Natural killer cell (primary cell): ENCODE measurements at regions not wholly inside any gene's neighbourhood (a gene's known extent, or its start where the extent isn't known, plus 50 kb on each side); places are given as distances from the start of the nearest gene placed in this dataset.

Experiments used
- ATAC-seq, 3 donors: fragments of 150-1000 bp in 2 of 3; fragments of 200-7000 bp in 1 of 3; cut with Tn5 transposase; 1 replicate in 1 of 3; 2 replicates in 2 of 3; pipeline ENCODE4 v1.10.0; 2021; ENCODE audit warnings: mild to moderate bottlenecking in 2 of 3, moderate library complexity in 2 of 3
- DNase-seq, 2 donors: peaks; one replicate each; pipeline versions ENCODE4 v3.0.0 to v3.0.0-alpha.2; 2013 to 2021; ENCODE audit warnings: mixed read lengths in 1 of 2
- H3K27ac ChIP-seq: one replicate; pipeline ENCODE4 v1.5.1; 2013; ENCODE audit warnings: mild to moderate bottlenecking, low read length
- H3K27me3 ChIP-seq: one replicate; pipeline ENCODE4 v1.6.1; 2013; ENCODE audit warnings: low read length; ENCODE audit not compliant: control insufficient read depth, insufficient read depth
- H3K36me3 ChIP-seq: one replicate; pipeline ENCODE4 v1.6.1; 2013; ENCODE audit warnings: low read length; ENCODE audit not compliant: control insufficient read depth, insufficient read depth
- H3K4me1 ChIP-seq: one replicate; pipeline ENCODE4 v1.6.1; 2013; ENCODE audit warnings: low read length; ENCODE audit not compliant: control insufficient read depth, insufficient read depth
- H3K4me3 ChIP-seq: one replicate; pipeline ENCODE4 v1.5.1; 2013; ENCODE audit warnings: low read length
- H3K9me3 ChIP-seq: one replicate; pipeline ENCODE4 v1.6.1; 2013; ENCODE audit warnings: low read length; ENCODE audit not compliant: control insufficient read depth, insufficient read depth
- H3K27ac Mint-ChIP-seq, 2 donors: one replicate each; pipeline ENCODE4 v1.8.0; 2022; ENCODE audit warnings: mild to moderate bottlenecking in 2 of 2, mixed read lengths in 2 of 2, moderate library complexity in 1 of 2
- H3K27me3 Mint-ChIP-seq, 2 donors: one replicate each; pipeline ENCODE4 v1.8.0; 2022; ENCODE audit warnings: low read depth in 2 of 2, mixed read lengths in 2 of 2
- H3K36me3 Mint-ChIP-seq: one replicate; pipeline ENCODE4 v1.8.0; 2022; ENCODE audit warnings: mixed read lengths
- H3K4me1 Mint-ChIP-seq, 2 donors: one replicate each; pipeline ENCODE4 v1.8.0; 2022; ENCODE audit warnings: mixed read lengths in 2 of 2
- H3K4me3 Mint-ChIP-seq: one replicate; pipeline ENCODE4 v1.8.0; 2022; ENCODE audit warnings: mild to moderate bottlenecking, moderate library complexity, mixed read lengths
- H3K9me3 Mint-ChIP-seq, 2 donors: one replicate each; pipeline ENCODE4 v1.8.0; 2022; ENCODE audit warnings: mixed read lengths in 2 of 2
- CTCF ChIP-seq: fragments of 200-600 bp; IDR thresholded peaks from one replicate; pipeline ENCODE4 v1.8.0; 2022; ENCODE audit warnings: antibody characterized with exemption
- WGBS: methylation state at CpG from one replicate; pipeline ENCODE4 v1.1.7; 2013; ENCODE audit warnings: missing lambda C conversion rate; ENCODE audit not compliant: insufficient coverage; 5-methylcytosine and 5-hydroxymethylcytosine counted together
- intact Hi-C: fragments of 100-400 bp; cut with micrococcal nuclease; formaldehyde crosslinking; loops from one replicate; pipeline ENCODE4 v1.14.2; 2022

GRCh38 chr2:200156166-200156835 is 150.2 kb upstream of the SPATS2L start:
- no peak for TF ChIP-seq CTCF
- Mint-ChIP-seq H3K27ac (no peak overlapping the region), H3K36me3 (no peaks in the 10 kb centered on the region), H3K4me1 (no peaks in the 10 kb centered on the region), H3K27me3 (peaks cover 0 to 7% of the 10 kb centered on the region in 2 donors), H3K4me3 (no peak overlapping the region), H3K9me3 (peaks cover 5 to 6% of the 10 kb centered on the region in 2 donors)
- 72% methylated on average over 4 of the region's 5 CpGs for WGBS
- intact Hi-C loops, result no loop called here
- no peaks in the 10 kb centered on the region for H3K4me1 ChIP-seq
- H3K27me3 ChIP-seq, result no peaks in the 10 kb centered on the region
- no peak overlapping the region for H3K27ac ChIP-seq
- DNase-seq (no peak), ATAC-seq (no peak)
- H3K36me3 ChIP-seq, result no peaks in the 10 kb centered on the region
- H3K4me3 ChIP-seq, result no peak overlapping the region
- H3K9me3 ChIP-seq, result no peaks in the 10 kb centered on the region

- Histone ChIP-seq H3K27ac (no peak overlapping the region), H3K36me3 (no peaks in the 10 kb centered on the region), H3K4me1 (no peaks in the 10 kb centered on the region), H3K27me3 (no peaks in the 10 kb centered on the region), H3K4me3 (no peak overlapping the region), H3K9me3 (no peaks in the 10 kb centered on the region)
- no peak for TF ChIP-seq CTCF
- ATAC-seq, result no peak
- H3K9me3 Mint-ChIP-seq, result no peaks in the 10 kb centered on the region
- H3K27ac Mint-ChIP-seq, result no peak overlapping the region
- peaks cover 0 to 2% of the 10 kb centered on the region in 2 donors for H3K27me3 Mint-ChIP-seq
- no peak for DNase-seq
- no peaks in the 10 kb centered on the region for H3K4me1 Mint-ChIP-seq
- H3K4me3 Mint-ChIP-seq, result no peak overlapping the region
- WGBS, result 86% methylated on average over 1 of the region's 1 CpG
- H3K36me3 Mint-ChIP-seq, result no peaks in the 10 kb centered on the region
- intact Hi-C loops, result no loop called here
Measured at GRCh38 chr2:200158647-200159356, 147.7 kb upstream of the SPATS2L start.

DNA sequence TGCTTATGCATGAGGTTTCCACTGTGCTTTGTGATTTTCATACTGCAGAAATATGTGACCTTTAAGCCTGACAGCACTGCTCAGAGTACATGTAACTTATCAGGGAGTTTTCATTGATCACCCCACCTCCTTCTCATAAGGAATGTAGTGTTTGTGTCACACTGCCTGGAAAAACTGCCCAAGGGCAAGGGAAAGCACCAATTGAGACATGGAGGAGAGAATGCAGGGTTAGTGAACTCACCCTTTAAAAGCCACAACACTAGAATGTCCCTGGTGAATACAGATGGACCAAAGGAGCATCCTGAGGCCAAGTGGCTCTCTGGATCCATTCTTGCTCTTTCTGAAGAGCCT is 147.2 kb upstream of the SPATS2L start:
- no peaks in the 10 kb centered on the region for H3K4me1 Mint-ChIP-seq
- no peaks in the 10 kb centered on the region for H3K27me3 Mint-ChIP-seq

More for the DNA sequence above, 147.2 kb upstream of the SPATS2L start:
- intact Hi-C loops, result no loop called here
- H3K36me3 ChIP-seq, result no peaks in the 10 kb centered on the region
- Mint-ChIP-seq H3K27ac (no peak overlapping the region), H3K4me3 (no peak overlapping the region), H3K9me3 (no peaks in the 10 kb centered on the region), H3K36me3 (no peaks in the 10 kb centered on the region)
- no peak for TF ChIP-seq CTCF
- no peaks in the 10 kb centered on the region for H3K27me3 ChIP-seq
- DNase-seq (no peak), ATAC-seq (no peak)
- H3K27ac ChIP-seq, result no peak overlapping the region
- no peaks in the 10 kb centered on the region for H3K9me3 ChIP-seq
- H3K4me1 ChIP-seq, result no peaks in the 10 kb centered on the region
- no peak overlapping the region for H3K4me3 ChIP-seq
